ENCODE measurements at regions not wholly inside any gene's neighbourhood (a gene's known extent, or its start where the extent isn't known, plus 50 kb on each side); places are given as distances from the start of the nearest gene placed in this dataset.
"Not testable (repeated sequence)": the region's sequence is repeated elsewhere in the genome, so short reads cannot be mapped to it uniquely, and the experiment has no call there.

- Mint-ChIP-seq H3K4me3 (no peak overlapping the region), H3K27me3 (ENCODE audit: low read depth) (no peaks in the 10 kb centered on the region), H3K27ac (no peak overlapping the region), H3K9me3 (no peaks in the 10 kb centered on the region), H3K36me3 (no peaks in the 10 kb centered on the region), H3K4me1 (peaks cover 13% of the 10 kb centered on the region)
- TF ChIP-seq CTCF (IDR thresholded peaks at IDR 0.05; ENCODE audit: unreplicated experiment), result no peak
- DNase-seq (ENCODE audit: low spot score in 2 of 2, unreplicated experiment in 2 of 2), result no peak
These were observed 163.4 kb upstream of the HEY2 start for GRCh38 chr6:125586074-125586473.

- Mint-ChIP-seq H3K4me1 (peaks cover 13% of the 10 kb centered on the region), H3K4me3 (no peak overlapping the region), H3K9me3 (no peaks in the 10 kb centered on the region), H3K27me3 (ENCODE audit: low read depth) (no peaks in the 10 kb centered on the region), H3K27ac (no peak overlapping the region), H3K36me3 (no peaks in the 10 kb centered on the region)
- no peak for DNase-seq (ENCODE audit: low spot score in 2 of 2, unreplicated experiment in 2 of 2)
- TF ChIP-seq CTCF (IDR thresholded peaks at IDR 0.05; ENCODE audit: unreplicated experiment), result no peak
These were observed 162.8 kb upstream of the HEY2 start for GRCh38 chr6:125586605-125587004.

- H3K4me3 Mint-ChIP-seq, result no peak overlapping the region
- H3K9me3 Mint-ChIP-seq, result no peaks in the 10 kb centered on the region
- no peaks in the 10 kb centered on the region for H3K36me3 Mint-ChIP-seq
- H3K27me3 Mint-ChIP-seq (ENCODE audit: low read depth), result no peaks in the 10 kb centered on the region
- no peak for DNase-seq (ENCODE audit: low spot score in 2 of 2, unreplicated experiment in 2 of 2)
- peaks cover 13% of the 10 kb centered on the region for H3K4me1 Mint-ChIP-seq
- no peak for TF ChIP-seq CTCF (IDR thresholded peaks at IDR 0.05; ENCODE audit: unreplicated experiment)
- H3K27ac Mint-ChIP-seq, result no peak overlapping the region
These were observed 161.5 kb upstream of the HEY2 start for GRCh38 chr6:125587666-125588632.

DNA sequence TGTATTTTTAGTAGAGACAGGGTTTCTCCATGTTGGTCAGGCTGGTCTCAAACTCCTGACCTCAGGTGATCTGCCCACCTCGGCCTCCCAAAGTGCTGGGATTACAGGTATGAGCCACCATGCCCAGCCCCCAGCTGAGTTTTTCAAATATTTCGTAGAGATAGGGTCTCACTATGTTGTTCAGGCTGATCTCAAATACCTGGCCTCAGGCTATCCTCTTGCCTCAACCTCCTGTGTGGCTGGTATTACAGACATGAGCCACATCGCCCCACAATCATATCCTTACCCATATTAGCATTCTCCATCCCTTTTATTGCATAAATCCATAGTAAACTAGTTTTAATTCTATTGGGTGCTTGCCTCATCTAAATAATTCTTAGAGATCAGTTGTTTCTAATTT is 157.6 kb upstream of the HEY2 start:
- H3K27ac Mint-ChIP-seq; DNase-seq (ENCODE audit: low spot score in 2 of 2, unreplicated experiment in 2 of 2); H3K27me3 Mint-ChIP-seq (ENCODE audit: low read depth); H3K36me3 Mint-ChIP-seq; H3K4me3 Mint-ChIP-seq; H3K9me3 Mint-ChIP-seq: not testable (repeated sequence)
- H3K4me1 Mint-ChIP-seq, result peaks cover 18% of the 10 kb centered on the region

- Mint-ChIP-seq H3K36me3 (no peaks in the 10 kb centered on the region), H3K9me3 (no peaks in the 10 kb centered on the region), H3K27me3 (ENCODE audit: low read depth) (no peaks in the 10 kb centered on the region), H3K4me3 (no peak overlapping the region), H3K4me1 (peaks cover 29% of the 10 kb centered on the region), H3K27ac (no peak overlapping the region)
- TF ChIP-seq CTCF (IDR thresholded peaks at IDR 0.05; ENCODE audit: unreplicated experiment), result no peak
- DNase-seq (ENCODE audit: low spot score in 2 of 2, unreplicated experiment in 2 of 2), result no peak
These were observed 155.7 kb upstream of the HEY2 start for GRCh38 chr6:125593746-125594145.

DNA sequence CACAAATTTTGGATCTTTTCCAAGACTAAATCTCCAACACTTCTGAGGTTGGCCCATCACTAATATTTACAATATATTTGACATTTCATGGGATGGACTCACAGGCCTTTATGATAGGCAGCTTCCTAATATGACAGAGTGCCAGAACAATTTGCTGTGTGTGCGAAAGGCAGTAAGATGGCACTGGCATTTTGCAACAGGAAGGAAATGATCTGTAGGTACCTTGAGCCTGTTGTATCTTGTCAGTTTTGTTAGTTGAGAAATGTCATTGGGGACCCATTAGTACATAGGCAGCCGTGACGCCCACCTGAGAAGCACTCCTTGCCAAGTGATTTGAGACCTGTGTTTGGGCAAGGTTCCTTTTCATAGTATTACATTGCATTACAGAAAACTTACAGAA is 153.4 kb upstream of the HEY2 start:
- Mint-ChIP-seq H3K4me3 (no peak overlapping the region), H3K4me1 (peaks cover 29% of the 10 kb centered on the region), H3K9me3 (no peaks in the 10 kb centered on the region), H3K36me3 (no peaks in the 10 kb centered on the region), H3K27me3 (ENCODE audit: low read depth) (no peaks in the 10 kb centered on the region), H3K27ac (no peak overlapping the region)
- no peak for DNase-seq (ENCODE audit: low spot score in 2 of 2, unreplicated experiment in 2 of 2)
- TF ChIP-seq CTCF (IDR thresholded peaks at IDR 0.05; ENCODE audit: unreplicated experiment), result no peak
